Superior temporal gyrus (tissue), 1 donor: ENCODE measurements at regions not wholly inside any gene's neighbourhood (a gene's known extent, or its start where the extent isn't known, plus 50 kb on each side); places are given as distances from the start of the nearest gene placed in this dataset.

Experiments used
- DNase-seq: peaks from one replicate; pipeline ENCODE4 v3.0.0-alpha.2; 2016; ENCODE audit errors: extremely low spot score

DNA sequence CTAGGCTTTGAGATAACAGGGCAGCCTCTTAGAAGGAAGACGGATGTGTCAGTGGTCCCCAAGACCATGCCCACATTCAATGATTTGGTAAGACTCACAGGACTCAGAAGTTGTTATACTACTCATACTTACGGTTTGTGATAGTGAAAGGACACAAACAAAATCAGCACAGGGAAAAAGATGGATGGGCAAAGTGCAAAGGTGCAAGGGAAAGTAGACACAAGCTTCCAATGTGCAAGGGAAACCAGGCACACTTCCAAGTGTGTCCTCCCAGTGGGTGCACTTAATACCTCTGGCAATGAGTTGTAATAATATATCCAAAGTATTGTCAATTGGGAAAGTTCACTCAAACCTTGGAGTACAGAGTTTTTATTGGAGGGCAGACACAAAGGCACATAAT is 53.8 kb upstream of the VCX start:
- no peak for DNase-seq

DNA sequence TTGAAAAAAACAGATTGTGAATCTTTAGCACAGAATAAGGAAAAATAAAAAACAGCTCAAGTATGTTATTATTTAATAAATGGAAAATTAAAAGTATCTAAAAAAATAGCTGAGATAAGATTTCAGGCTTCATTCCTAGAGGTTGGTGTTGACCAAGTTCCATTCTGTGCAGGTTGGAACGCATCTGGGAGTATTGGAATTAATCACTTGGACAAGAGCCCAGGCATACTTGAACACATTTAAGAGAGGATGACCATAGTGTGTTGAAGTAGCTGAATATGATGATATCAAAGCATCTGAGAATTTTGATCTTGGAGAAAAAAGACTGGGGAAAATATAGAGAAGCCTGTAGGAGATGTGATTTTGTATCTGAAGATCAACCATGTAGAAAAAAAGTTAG is 54.6 kb upstream of the VCX start:
- no peak for DNase-seq

- DNase-seq: no peak
Observed at GRCh38 chrX:7787714-7788113, 55.3 kb upstream of the VCX start.

GRCh38 chrX:7784580-7784979 is 58.4 kb upstream of the VCX start:
- DNase-seq: no peak

- DNase-seq: no peak
Observed at GRCh38 chrX:7779644-7780043, 63.3 kb upstream of the VCX start.

DNA sequence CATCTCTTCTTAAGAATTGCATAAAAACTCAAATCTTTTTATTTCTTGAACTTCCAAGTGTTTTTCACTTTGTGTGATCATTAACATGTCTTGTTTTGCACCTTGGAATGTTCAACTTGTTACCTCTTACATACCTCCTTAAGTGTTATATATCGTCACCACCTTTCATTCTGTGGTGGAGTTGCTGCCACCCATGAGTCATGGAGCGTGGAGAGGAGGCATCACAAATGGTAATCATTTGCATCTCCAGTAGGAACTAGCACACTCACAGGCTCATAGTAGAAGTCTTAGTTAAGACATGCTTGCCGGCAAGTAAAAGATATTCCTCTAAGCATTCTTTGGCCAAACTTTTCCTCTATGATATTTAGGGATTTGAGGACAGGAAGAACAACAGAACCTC is 67.0 kb upstream of the VCX start:
- DNase-seq: no peak

DNA sequence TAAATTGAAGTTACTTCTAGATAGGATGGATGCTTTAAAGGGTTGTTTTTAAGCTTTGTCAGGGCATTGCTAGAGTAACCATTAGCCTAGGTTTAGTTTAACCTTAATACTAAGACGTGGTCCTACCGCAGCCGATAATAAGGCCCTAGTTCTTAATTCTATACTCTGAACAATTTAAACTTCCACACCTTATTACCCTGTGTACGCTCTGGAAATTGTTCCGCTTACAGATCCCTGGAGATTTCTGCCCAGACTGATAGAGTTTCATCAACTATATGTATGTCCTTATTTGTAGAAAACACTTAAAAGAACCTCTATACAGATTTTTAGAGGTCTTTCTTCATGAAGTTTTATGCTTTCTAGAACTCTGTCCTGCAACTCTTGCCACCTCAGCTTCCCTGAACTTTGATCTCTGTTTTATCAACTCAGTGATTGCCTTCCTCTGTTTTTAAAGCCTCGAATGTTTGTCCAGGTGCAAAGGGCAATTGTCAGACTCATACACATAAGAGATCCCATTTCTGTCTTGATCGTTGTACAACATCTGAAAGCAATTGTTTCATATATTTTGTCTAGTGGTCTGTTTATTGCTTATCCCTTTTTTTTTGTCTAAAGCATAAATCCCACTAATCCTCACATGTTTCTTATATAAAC is 71.1 kb upstream of the VCX start:
- no peak for DNase-seq

- no peak for DNase-seq
Observed at GRCh38 chrX:7759830-7760229, 83.1 kb upstream of the VCX start.

GRCh38 chrX:7746856-7747255 is 96.1 kb upstream of the VCX start:
- no peak for DNase-seq

DNA sequence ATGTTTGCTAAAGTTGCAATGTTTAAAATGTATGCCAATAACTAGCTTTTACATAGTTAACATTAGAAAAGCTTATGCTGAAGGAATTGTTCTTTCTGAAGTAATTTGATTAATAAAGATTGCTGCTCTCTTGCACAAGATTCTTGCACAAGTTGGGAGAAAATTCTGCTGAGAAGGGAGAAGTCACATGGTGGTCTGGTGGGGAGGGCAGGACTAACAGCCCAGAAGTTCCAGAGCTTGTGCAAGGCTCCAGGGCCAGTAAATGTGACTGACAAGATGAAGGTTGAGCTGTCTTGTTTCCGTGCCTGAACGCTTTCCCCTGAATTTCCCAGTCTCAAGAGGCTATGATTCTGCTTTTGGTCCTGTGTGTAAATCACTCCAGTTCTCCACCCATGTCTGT is 112.9 kb upstream of the VCX start:
- no peak for DNase-seq

- no peak for DNase-seq
Observed at GRCh38 chrX:7720519-7720918, 122.5 kb upstream of the VCX start.

DNA sequence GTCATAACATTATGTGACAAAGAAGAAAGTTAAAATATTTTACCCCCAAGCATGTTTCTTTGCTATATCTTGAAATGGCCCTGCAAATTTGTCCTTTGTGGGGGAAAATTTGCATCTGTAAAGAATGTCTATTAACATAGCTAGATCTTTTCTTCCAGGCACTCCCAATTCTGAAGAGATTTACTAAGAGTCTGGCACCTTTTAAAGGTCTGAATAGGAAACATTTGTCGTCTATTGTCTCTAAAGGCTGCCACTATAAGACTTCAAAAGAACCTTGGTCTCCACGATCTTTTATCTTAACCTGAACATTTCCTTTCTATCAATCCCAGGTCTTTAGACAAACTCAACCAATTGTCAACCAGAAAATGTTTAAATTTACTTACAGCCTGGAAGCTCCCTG is 128.6 kb upstream of the VCX start:
- no peak for DNase-seq

- no peak for DNase-seq
Observed at GRCh38 chrX:7711167-7711566, 131.8 kb upstream of the VCX start.

GRCh38 chrX:7709845-7710244 is 133.1 kb upstream of the VCX start:
- DNase-seq: no peak

- peak; percentile 17 for DNase-seq
Observed at GRCh38 chrX:7706032-7706431, 136.9 kb upstream of the VCX start.

- DNase-seq: no peak
Observed at GRCh38 chrX:7704205-7704604, 138.8 kb upstream of the VCX start.

- DNase-seq: no peak
Observed at GRCh38 chrX:7698248-7698647, 144.7 kb upstream of the VCX start.

DNA sequence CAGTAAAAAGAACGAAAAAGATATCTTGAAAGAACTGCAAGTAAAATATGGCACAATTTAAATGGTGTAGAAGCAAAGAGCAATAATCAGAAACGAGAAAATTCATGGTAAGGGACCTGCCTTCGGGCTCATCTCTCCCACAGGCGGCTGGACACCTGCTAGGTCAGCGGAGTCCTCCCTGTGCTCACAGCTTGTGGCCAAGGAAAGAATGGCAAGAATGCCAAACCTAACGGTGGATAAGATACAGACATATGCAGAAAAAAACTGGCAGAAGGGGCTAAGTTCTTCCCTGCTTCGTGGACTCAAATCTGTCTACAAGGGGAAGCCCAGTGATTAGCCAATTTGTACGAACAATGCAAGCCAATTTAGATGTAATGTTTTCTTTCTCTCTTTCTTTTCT is 152.1 kb upstream of the VCX start:
- DNase-seq: no peak

DNA sequence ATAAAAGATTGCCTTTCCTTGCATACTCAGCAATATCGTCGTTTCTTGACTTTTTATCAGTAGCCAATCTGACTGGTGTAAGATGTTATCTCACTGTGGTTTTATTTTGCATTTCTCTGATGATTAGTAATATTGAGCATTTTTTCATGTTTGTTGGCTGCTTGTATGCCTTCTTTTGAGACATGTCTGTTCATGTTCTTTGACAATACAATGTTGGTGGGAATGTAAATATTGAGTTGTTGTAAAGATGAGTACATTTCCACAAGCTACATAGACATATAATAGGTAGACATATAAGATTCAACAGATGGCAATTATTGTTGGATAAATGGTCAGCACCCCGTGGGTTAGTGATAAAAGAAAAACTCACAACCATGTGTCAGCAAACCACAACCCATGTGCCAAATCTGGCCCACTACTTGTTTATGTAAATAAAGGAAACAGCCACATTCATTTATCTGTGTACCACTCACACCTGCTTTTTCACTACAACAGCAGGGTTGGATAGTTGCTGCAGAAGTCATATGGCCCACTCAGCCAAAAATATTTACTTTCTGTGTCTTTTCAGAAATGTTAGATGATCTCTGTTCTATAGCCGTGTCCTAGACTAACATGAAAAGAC is 153.1 kb upstream of the VCX start:
- no peak for DNase-seq

DNA sequence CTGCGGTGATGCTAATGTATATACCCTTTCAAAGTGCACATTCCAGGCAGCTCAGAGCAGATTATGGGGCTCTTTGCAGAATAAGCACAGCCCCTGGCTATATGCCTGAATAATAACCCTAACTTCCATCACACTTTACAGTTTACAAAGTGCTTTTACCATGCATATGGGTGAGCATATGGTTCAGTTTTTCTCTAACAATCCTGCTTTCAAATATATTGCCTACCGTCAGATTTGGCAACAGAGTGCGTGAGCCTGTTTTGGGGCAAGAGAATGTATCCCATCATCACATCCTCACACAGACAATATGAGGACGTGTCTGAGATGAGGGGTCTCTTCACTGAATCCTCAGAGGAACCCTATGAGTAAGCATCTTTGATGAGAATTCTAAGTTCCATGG is 162.8 kb upstream of the VCX start:
- DNase-seq: no peak

GRCh38 chrX:7654316-7654715 is 188.7 kb upstream of the VCX start:
- no peak for DNase-seq

GRCh38 chrX:7647831-7648230 is 195.1 kb upstream of the VCX start:
- no peak for DNase-seq

- DNase-seq: no peak
Observed at GRCh38 chrX:7641141-7641540, 201.8 kb upstream of the VCX start.

DNA sequence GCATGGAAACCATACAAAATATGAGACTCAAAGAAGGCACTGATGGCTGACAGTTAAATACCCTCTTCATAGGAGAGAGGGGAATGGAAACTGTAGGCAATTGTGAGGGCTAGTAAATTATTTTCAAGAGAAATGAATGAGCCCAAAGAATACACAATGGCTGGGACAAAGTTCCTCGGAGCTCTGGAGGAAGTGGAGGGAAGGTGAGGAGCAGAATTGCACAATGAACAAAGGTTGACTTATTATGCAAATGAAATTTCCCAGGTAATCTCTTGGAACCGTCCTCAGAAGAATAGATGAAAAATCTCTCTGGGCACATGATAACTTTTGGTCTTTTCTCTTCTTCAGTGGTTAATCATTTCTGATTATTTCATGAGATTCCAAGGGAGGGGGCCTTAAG is 202.6 kb upstream of the VCX start:
- DNase-seq: no peak
